ENCODE measurements at regions not wholly inside any gene's neighbourhood (a gene's known extent, or its start where the extent isn't known, plus 50 kb on each side); places are given as distances from the start of the nearest gene placed in this dataset.

- no peak for DNase-seq
These were observed 111.1 kb upstream of the DUSP22 start for GRCh38 chr6:181049-181654.

GRCh38 chr6:183668-184067, 108.6 kb upstream of the DUSP22 start:
- DNase-seq: no peak

- DNase-seq: no peak
These were observed 108.1 kb upstream of the DUSP22 start for GRCh38 chr6:184161-184700.

- DNase-seq: no peak
These were observed 105.8 kb upstream of the DUSP22 start for GRCh38 chr6:186340-186965.

GRCh38 chr6:187210-187861, 105.0 kb upstream of the DUSP22 start:
- no peak for DNase-seq

- DNase-seq: no peak
These were observed 103.2 kb upstream of the DUSP22 start for GRCh38 chr6:188821-189655.

- no peak for DNase-seq
These were observed 102.6 kb upstream of the DUSP22 start for GRCh38 chr6:189676-190075.

GRCh38 chr6:190596-191395, 101.5 kb upstream of the DUSP22 start:
- DNase-seq: no peak

GRCh38 chr6:191487-192312, 100.6 kb upstream of the DUSP22 start:
- DNase-seq: no peak

GRCh38 chr6:192313-192664, 100.0 kb upstream of the DUSP22 start:
- DNase-seq: no peak

- no peak for DNase-seq
These were observed 99.1 kb upstream of the DUSP22 start for GRCh38 chr6:193180-193579.

- no peak for DNase-seq
These were observed 98.4 kb upstream of the DUSP22 start for GRCh38 chr6:193773-194310.

GRCh38 chr6:195861-196360, 96.4 kb upstream of the DUSP22 start:
- no peak for DNase-seq

GRCh38 chr6:196543-196942, 95.7 kb upstream of the DUSP22 start:
- DNase-seq: no peak

GRCh38 chr6:203661-204060, 88.6 kb upstream of the DUSP22 start:
- DNase-seq: no peak

- DNase-seq: no peak
These were observed 86.0 kb upstream of the DUSP22 start for GRCh38 chr6:206264-206663.

- no peak for DNase-seq
These were observed 83.9 kb upstream of the DUSP22 start for GRCh38 chr6:208364-208763.

- DNase-seq: no peak
These were observed 83.3 kb upstream of the DUSP22 start for GRCh38 chr6:208938-209337.

- no peak for DNase-seq
These were observed 82.7 kb upstream of the DUSP22 start for GRCh38 chr6:209432-210103.

- no peak for DNase-seq
These were observed 82.2 kb upstream of the DUSP22 start for GRCh38 chr6:210104-210456.

Measured in DMS79 (cell line).